HG02870 (cell line): ENCODE measurements at regions not wholly inside any gene's neighbourhood (a gene's known extent, or its start where the extent isn't known, plus 50 kb on each side); places are given as distances from the start of the nearest gene placed in this dataset.

Experiments
- ATAC-seq: cut with Tn5 transposase; IDR thresholded peaks from one replicate; pipeline ENCODE4 v1.9.1; 2021; ENCODE audit warnings: mild to moderate bottlenecking, moderate library complexity; ENCODE audit not compliant: unreplicated experiment

GRCh38 chr7:109261781-109262180, 692.1 kb downstream of the DNAJB9 start:
- ATAC-seq = no peak

- ATAC-seq = no peak
Measured at GRCh38 chr7:109266610-109267009, 696.9 kb downstream of the DNAJB9 start.

- no peak for ATAC-seq
Measured at GRCh38 chr7:109276348-109276747, 706.7 kb downstream of the DNAJB9 start.

- no peak for ATAC-seq
Measured at GRCh38 chr7:109282726-109283125, 713.1 kb downstream of the DNAJB9 start.

DNA sequence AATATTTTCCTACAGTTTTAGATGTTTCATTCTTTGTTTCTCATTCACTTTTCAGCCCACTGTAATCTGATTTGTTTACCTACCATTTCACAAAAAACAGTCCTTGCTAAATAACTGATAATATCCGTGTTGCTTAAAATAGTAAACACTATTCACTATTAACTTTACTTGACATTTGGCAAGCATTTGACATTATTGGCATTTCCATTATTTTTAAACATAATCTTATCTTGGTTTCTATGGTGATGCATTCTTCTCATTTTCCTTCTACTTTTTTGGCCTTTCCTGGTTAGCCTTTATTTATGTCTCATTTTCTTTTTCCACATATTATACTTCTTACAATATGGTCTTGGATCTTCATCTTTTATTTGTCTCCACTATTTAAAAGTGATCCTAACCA, 715.3 kb downstream of the DNAJB9 start:
- ATAC-seq = no peak

GRCh38 chr7:109295158-109295557, 725.5 kb downstream of the DNAJB9 start:
- ATAC-seq = no peak

DNA sequence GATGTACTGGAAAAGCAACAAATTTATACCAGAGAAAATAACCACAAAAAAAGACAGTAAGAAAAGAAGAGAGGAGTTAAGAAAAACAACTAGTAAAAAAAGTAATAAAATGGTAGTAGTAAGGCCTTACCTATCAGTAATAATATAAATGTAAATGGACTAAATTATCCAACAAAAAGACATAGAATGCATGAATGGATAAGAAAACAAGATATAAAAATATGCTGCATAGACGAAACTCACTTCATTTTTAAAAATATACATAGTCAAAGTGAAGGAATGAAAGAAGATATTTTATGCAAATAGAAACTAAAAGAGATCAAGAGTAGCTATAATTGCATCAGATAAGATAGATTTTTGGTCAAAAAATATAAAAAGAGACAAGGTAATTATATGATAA, 739.1 kb downstream of the DNAJB9 start:
- no peak for ATAC-seq

GRCh38 chr7:109309790-109310189, 740.1 kb downstream of the DNAJB9 start:
- ATAC-seq = no peak

GRCh38 chr7:109318136-109318535, 748.5 kb downstream of the DNAJB9 start:
- ATAC-seq = no peak

GRCh38 chr7:109322833-109323232, 753.2 kb downstream of the DNAJB9 start:
- no peak for ATAC-seq

DNA sequence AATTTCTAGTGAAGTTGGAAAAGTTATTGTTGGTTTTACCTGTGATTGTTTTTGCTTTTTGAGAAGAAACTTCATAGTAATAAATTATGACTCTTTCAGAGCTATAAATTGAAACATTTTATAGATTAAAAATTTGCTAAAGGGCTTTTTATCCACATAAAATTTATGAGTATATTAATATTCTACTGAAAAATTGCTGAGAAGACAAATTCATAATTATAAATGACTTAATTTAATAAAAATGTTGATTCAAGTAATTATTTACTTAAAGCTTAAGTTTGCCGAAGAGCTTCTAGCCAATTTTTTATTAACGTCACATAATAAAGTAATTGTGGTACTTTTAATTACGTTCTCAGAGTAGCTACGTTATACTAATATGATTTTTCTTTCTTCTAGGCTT, 761.7 kb downstream of the DNAJB9 start:
- ATAC-seq = no peak

- ATAC-seq = no peak
Measured at GRCh38 chr7:109335951-109336350, 766.3 kb downstream of the DNAJB9 start.

GRCh38 chr7:109336531-109336930, 766.9 kb downstream of the DNAJB9 start:
- ATAC-seq = no peak

DNA sequence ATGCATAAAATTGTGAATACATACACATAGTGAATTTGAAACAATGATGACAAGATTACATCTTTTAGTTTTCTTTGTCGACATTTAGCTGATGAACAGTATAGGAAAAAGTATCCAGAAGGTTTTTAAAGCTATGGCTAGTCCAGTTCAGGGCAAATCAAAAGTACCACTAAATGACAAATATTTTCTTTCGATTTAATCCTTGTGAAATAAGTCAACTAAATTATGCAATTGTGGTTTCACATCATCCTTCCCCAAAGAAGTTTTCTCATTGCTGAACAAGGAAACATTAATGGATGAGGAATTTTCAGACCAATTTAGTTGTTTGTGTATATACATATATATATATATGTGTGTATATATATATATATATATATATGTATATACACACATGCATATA, 774.0 kb downstream of the DNAJB9 start:
- ATAC-seq = no peak

DNA sequence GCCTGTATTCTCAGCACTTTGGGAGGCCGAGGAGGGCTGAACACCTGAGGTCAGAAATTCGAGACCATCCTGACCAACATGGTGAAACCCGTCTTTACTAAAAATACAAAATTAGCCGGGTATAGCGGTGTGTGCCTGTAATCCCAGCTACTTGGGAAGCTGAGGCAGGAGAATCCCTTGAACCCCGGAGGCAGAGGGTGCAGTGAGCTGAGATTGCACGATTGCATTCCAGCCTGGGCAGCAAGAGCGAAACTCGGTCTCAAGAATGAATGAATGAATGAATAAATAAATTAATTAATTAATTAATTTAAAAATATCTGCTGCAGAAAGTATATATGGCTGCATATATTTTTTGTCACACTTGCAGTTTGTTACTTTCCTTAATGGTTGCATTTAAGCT, 781.8 kb downstream of the DNAJB9 start:
- ATAC-seq = no peak

DNA sequence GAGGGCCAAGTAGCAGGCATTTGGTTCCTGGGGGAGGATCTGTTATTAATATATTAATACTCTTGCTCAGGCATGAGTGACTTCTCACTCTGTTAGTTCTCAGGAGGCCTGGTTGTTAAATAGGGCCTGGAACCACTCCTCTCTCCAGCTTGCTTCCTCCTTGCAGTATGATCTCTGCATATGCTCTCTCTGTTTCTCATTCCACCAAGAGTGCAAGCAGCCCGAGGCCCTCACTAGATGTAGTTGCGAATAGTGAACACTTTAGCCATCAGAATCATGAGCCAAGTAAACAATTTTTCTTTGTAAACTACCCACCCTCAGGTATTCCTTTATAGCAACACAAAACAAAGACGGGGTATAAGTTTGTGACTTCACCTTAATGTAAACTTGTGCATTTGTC, 784.3 kb downstream of the DNAJB9 start:
- ATAC-seq = no peak

DNA sequence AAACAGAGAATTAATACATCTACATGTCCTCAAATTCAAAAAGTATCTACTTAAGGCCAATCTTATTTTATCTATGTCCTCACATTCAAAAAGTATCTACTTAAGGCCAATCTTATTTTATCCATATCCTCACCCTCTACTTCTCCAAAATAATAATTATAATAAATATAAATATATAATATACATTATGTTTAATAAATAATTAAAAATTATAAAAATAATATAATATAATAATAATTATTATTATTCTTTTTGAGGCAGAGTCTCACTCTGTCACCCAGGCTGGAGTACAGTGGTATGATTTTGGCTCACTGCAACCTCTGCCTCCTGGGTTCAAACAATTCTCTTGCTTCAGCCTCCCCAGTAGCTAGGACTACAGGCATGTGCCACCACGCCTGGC, 784.9 kb downstream of the DNAJB9 start:
- ATAC-seq = no peak

GRCh38 chr7:109375823-109376222, 806.1 kb downstream of the DNAJB9 start:
- no peak for ATAC-seq

DNA sequence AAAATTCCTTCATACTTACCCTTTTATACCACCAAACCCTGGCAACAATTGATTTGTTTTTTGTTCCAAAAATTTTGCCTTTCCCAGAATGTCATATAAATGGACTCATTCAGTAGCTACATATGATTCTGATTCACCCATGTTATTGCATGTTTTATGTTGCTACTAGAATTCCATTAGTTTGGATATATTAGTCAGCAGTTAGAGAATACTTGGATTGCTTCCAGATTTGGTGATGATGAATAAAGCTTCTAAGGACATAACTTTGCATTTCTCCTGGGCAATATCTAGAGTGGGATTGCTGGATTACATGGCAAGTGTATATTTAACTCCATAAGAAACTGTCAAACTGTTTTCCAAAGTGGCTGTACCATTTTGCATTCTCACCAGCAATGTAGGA, 806.9 kb downstream of the DNAJB9 start:
- ATAC-seq = no peak

- ATAC-seq = no peak
Measured at GRCh38 chr7:109377076-109377884, 807.6 kb downstream of the DNAJB9 start.

DNA sequence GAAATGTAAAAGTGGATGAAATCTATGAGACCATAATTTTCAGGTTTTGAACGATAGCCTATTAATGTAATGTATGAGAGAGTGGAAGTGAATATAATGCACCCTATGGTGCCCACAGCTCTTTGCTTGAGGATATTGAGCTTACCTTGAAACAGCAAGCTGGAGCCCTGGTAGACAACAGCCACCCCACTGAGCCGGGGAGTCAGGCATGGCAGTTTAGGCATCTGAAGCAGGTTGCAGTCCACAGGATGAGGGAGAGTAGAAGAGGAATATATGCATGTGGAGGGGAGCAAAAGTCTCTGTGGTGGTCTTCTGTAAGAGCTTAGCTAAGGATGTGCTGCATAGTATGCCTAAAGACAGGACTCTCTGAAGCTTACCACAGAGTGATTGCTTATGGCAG, 817.3 kb downstream of the DNAJB9 start:
- ATAC-seq = no peak

DNA sequence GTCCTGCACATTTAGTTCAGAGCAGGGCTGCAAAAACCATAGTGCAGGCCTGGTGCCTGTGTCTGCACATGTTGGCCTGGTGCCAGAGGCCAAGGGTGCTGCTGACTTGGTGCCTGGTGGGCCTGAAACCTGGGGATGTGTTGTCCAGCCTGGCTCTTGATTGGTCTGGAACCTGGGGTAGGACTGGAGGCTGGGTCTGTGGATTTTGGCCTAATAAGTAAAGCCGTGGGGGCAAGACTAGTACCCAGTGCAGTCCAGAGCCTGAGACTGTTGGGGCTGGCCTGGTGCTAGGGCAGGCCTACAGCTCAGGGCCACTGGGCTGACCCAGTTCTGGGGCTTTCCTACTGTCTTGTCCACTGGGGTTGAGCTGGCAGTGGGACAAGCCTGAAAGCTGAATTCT, 817.9 kb downstream of the DNAJB9 start:
- ATAC-seq = no peak

DNA sequence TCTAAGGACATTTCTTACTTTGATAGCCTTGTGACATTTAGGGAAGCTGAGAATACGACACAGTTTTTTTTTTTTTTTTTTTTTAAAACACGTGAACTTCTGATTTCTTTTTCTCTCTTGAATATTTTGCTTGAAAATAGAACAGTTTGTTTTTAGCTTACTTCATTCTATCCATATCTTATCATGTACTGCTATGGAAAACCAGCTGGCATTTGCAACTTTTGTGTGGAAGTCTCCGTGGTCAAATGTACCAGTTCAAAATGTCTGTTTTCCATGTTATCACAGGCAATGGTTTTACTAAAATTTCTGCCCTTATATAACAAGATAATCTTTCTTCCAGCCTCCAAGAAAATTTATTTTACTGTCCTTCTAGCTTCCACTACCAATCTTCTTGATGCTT, 821.6 kb downstream of the DNAJB9 start:
- no peak for ATAC-seq
